ENCODE measurements at regions not wholly inside any gene's neighbourhood (a gene's known extent, or its start where the extent isn't known, plus 50 kb on each side); places are given as distances from the start of the nearest gene placed in this dataset.

DNA sequence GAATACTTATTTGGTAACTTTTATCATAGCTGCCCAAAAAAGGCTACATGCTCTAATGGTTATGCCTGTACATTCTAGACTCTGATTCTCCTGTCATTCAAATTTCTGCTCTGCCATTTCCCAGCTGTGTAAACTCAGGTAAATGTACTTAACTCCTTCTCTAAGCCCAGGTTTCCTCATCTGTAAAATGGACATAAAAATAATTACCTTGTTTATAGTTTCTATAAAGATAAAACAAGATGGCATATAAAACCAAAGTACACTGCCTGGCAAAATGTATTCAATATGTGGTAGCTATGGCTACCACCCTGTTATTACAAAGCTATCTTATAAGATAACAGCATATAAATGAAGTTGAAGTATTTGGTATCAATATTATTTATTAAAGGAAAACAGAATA is 158.8 kb downstream of the PPARGC1A start:
- Mint-ChIP-seq H3K27ac (ENCODE audit: unreplicated experiment) (no peak overlapping the region), H3K9me3 (ENCODE audit: unreplicated experiment) (no peaks in the 10 kb centered on the region), H3K4me3 (ENCODE audit: unreplicated experiment) (no peak overlapping the region), H3K27me3 (ENCODE audit: unreplicated experiment) (no peaks in the 10 kb centered on the region), H3K36me3 (ENCODE audit: unreplicated experiment) (no peaks in the 10 kb centered on the region), H3K4me1 (ENCODE audit: low read depth, unreplicated experiment) (no peaks in the 10 kb centered on the region)
- TF ChIP-seq, protein P1, sequence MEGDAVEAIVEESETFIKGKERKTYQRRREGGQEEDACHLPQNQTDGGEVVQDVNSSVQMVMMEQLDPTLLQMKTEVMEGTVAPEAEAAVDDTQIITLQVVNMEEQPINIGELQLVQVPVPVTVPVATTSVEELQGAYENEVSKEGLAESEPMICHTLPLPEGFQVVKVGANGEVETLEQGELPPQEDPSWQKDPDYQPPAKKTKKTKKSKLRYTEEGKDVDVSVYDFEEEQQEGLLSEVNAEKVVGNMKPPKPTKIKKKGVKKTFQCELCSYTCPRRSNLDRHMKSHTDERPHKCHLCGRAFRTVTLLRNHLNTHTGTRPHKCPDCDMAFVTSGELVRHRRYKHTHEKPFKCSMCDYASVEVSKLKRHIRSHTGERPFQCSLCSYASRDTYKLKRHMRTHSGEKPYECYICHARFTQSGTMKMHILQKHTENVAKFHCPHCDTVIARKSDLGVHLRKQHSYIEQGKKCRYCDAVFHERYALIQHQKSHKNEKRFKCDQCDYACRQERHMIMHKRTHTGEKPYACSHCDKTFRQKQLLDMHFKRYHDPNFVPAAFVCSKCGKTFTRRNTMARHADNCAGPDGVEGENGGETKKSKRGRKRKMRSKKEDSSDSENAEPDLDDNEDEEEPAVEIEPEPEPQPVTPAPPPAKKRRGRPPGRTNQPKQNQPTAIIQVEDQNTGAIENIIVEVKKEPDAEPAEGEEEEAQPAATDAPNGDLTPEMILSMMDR (IDR thresholded peaks at IDR 0.05; ENCODE audit: partially characterized antibody, unreplicated experiment) = no peak
- DNase-seq = no peak

DNA sequence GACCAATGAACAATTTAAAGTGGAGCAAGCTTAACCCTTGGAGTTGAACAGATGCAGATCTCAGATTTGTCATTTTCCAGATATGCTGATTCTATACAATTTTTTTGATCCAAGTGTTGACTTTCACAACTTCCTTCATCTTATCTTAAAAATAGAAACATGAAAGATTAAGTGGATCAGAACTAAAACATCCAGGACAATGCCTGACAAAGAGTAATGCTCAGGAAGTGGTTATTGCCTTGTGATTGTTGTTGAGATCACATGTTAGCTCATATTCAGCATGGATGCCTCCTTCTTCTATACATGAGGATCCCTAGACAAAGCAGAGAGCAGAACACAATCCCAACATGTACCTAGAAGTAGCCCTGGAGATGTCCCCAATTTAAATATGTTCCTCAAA is 160.9 kb downstream of the PPARGC1A start:
- TF ChIP-seq, protein P1 (IDR thresholded peaks at IDR 0.05; ENCODE audit: partially characterized antibody, unreplicated experiment) = no peak
- H3K27ac Mint-ChIP-seq (ENCODE audit: unreplicated experiment) = no peak overlapping the region

DNA sequence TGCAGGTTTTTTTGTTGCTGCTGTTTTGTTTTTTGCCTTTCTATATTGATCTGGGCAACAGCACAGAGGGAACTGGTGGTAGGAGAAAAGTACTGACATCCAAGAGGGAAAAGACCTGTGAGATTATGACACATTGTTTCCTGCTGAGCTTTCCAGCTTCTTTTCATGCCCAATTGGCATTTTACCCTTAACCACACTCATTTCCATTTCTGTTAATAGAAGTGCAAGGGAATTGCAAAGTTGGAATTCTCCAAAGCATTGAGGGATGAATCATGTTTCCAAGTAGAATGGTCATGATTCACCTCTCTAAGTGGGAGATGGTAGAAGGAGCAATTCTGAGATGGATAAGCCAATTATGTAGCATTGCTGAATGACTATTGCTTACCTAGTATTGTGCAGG is 161.5 kb downstream of the PPARGC1A start:
- Mint-ChIP-seq H3K9me3 (ENCODE audit: unreplicated experiment) (no peaks in the 10 kb centered on the region), H3K4me1 (ENCODE audit: low read depth, unreplicated experiment) (peaks cover under 1% of the 10 kb centered on the region), H3K4me3 (ENCODE audit: unreplicated experiment) (no peak overlapping the region), H3K36me3 (ENCODE audit: unreplicated experiment) (no peaks in the 10 kb centered on the region), H3K27me3 (ENCODE audit: unreplicated experiment) (no peaks in the 10 kb centered on the region), H3K27ac (ENCODE audit: unreplicated experiment) (no peak overlapping the region)
- DNase-seq = no peak
- TF ChIP-seq, protein P1 (IDR thresholded peaks at IDR 0.05; ENCODE audit: partially characterized antibody, unreplicated experiment) = no peak

More for the DNA sequence above, 160.9 kb downstream of the PPARGC1A start:
- no peaks in the 10 kb centered on the region for H3K27me3 Mint-ChIP-seq (ENCODE audit: unreplicated experiment)
- H3K4me1 Mint-ChIP-seq (ENCODE audit: low read depth, unreplicated experiment) = no peaks in the 10 kb centered on the region
- DNase-seq = no peak
- H3K9me3 Mint-ChIP-seq (ENCODE audit: unreplicated experiment) = no peaks in the 10 kb centered on the region
- H3K4me3 Mint-ChIP-seq (ENCODE audit: unreplicated experiment) = no peak overlapping the region
- H3K36me3 Mint-ChIP-seq (ENCODE audit: unreplicated experiment) = no peaks in the 10 kb centered on the region

DNA sequence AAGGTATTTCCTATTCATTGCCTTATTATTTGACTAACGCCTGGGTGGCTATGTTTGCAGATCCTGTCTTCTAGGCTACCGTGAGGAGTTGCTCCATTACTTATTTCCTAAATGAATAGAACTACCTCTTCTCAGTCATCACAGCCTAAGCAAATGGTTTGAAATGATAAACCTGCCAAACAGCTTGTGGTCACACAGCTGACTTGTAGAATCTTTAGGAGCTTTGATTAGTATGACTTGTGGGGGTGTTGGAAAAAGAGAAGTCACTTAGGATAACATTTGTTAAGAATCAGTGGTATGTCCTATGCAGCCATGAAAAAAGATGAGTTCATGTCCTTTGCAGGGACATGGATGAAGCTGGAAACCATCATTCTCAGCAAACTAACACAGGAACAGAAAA is 169.3 kb downstream of the PPARGC1A start:
- Mint-ChIP-seq H3K27ac (ENCODE audit: unreplicated experiment) (no peak overlapping the region), H3K36me3 (ENCODE audit: unreplicated experiment) (no peaks in the 10 kb centered on the region), H3K27me3 (ENCODE audit: unreplicated experiment) (no peaks in the 10 kb centered on the region), H3K9me3 (ENCODE audit: unreplicated experiment) (no peaks in the 10 kb centered on the region), H3K4me1 (ENCODE audit: low read depth, unreplicated experiment) (peaks cover 2% of the 10 kb centered on the region), H3K4me3 (ENCODE audit: unreplicated experiment) (no peak overlapping the region)
- no peak for DNase-seq
- TF ChIP-seq, protein P1 (IDR thresholded peaks at IDR 0.05; ENCODE audit: partially characterized antibody, unreplicated experiment) = no peak

DNA sequence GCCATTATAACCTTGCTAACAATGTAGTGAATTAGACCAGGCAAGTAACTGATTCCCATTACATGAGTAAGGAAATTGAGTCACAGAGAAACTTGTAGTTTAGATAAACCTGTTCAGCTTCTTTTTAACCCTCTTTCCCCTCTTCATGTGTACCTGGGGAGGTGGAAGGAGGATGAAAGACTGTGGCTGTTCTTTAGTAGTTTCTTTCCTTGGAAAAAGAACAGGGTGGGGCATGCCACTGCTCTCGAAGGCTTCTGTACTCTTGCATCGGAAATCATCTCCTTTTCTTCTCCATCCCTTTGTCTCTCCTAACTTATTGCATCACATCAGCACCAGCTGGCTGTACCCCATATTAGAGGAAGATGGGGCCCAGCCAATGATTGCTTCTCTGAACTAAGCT is 171.4 kb downstream of the PPARGC1A start:
- TF ChIP-seq, protein P1 (IDR thresholded peaks at IDR 0.05; ENCODE audit: partially characterized antibody, unreplicated experiment) = no peak
- Mint-ChIP-seq H3K36me3 (ENCODE audit: unreplicated experiment) (no peaks in the 10 kb centered on the region), H3K4me3 (ENCODE audit: unreplicated experiment) (no peak overlapping the region), H3K27me3 (ENCODE audit: unreplicated experiment) (no peaks in the 10 kb centered on the region), H3K4me1 (ENCODE audit: low read depth, unreplicated experiment) (peaks cover 2% of the 10 kb centered on the region), H3K9me3 (ENCODE audit: unreplicated experiment) (no peaks in the 10 kb centered on the region), H3K27ac (ENCODE audit: unreplicated experiment) (no peak overlapping the region)
- DNase-seq = no peak
